ENCODE measurements at regions not wholly inside any gene's neighbourhood (a gene's known extent, or its start where the extent isn't known, plus 50 kb on each side); places are given as distances from the start of the nearest gene placed in this dataset.
"Not testable (repeated sequence)": the region's sequence is repeated elsewhere in the genome, so short reads cannot be mapped to it uniquely, and the experiment has no call there.

GRCh38 chr3:198147993-198148392, 188.0 kb downstream of the LMLN start:
- not testable (repeated sequence) for DNase-seq (ENCODE audit: low read depth)

DNA sequence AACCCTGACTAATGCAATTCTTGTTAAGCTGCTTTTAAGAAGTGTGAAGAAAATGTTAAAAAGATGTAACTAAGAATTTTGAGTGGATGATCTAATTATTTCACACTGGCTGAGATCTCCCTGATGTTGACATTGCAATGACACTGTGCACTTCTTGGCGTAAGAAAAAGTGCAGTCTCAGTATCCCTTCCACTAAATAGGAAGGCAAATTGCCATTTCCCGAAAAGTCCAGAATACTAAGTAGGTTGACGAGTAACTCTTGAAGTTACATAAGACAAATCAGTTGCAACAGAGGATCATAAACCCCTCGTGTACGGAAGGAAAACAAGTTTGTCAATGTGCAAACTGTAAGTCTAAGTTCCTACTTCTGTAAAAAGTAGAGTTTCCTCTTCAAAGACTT, 189.9 kb downstream of the LMLN start:
- not testable (repeated sequence) for DNase-seq (ENCODE audit: low read depth)

- not testable (repeated sequence) for DNase-seq (ENCODE audit: low read depth)
These were observed 191.8 kb downstream of the LMLN start for GRCh38 chr3:198151867-198152266.

DNA sequence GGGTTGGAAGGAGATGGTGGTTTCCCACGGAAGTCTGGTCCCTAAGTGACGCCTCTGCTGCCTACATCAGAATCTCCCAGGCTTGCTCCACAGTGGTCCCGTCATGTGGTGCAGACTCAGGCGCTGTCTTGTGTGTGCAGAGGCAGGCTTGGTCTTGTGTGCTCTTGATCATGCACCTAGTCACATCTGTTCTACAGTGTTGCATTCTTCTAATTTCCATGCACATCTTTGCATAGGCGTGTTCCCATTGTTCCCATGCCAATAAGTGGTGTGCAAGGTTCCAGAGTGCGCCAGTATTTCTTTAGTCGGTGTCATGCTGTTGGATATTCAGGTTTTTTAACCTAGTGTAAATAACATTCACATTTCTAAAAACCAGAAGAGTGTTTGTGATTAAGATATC, 195.8 kb downstream of the LMLN start:
- not testable (repeated sequence) for DNase-seq (ENCODE audit: low read depth)

DNA sequence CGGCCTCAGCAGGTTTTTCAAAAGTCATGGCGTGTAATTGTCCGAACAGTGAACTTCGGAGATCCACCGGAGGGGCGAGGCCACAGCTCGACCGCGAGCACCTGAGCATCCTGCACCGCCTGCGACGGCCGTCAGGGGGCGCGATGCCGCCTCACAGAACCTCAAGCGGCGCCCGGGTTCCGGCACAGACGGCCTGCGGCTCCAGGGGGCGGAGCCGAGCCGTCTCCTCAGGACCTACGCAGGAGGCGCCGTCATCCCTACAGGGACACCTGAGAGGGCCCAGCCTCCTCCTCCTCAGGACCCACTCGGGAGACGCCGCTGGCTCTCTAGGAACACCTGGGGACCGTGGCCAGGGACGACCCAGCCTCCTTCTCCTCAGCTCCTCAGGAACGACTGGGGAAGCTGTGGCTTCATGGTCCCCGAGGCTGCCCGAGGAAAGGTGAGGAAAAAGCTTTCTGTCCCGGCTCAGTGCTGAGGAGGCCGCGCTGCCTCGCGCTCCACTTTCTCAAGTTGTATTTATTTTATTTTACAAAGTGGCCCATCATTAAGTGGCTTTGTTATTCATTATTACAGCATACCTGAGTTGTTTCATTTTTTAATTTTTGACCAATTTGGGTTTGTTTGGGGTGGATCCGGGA, 197.3 kb downstream of the LMLN start:
- not testable (repeated sequence) for DNase-seq (ENCODE audit: low read depth)

- DNase-seq (ENCODE audit: low read depth): not testable (repeated sequence)
These were observed 198.0 kb downstream of the LMLN start for GRCh38 chr3:198158007-198158406.

- peak; percentile 39 for DNase-seq (ENCODE audit: low read depth)
These were observed 207.5 kb downstream of the LMLN start for GRCh38 chr3:198167339-198168039.

DNA sequence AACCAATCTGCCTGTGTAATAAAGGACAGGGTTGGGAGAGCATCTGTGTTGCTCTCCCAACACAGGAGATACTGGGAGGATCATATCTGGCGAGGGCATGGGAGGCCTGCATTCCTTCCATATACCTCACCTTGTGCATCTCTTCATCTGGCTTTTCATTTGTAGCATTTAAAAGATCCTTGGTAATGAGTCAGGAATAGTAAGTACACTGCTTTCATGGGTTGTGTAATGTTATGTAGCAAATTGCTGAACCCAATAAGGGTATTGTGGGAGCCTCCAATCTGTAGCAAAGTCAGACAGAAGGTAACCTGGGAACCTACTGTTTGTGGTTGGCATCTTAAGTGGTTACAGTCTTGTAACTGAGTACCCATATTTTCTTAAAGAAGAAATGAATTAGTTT, 210.8 kb downstream of the LMLN start:
- DNase-seq (ENCODE audit: low read depth): not testable (repeated sequence)

DNA sequence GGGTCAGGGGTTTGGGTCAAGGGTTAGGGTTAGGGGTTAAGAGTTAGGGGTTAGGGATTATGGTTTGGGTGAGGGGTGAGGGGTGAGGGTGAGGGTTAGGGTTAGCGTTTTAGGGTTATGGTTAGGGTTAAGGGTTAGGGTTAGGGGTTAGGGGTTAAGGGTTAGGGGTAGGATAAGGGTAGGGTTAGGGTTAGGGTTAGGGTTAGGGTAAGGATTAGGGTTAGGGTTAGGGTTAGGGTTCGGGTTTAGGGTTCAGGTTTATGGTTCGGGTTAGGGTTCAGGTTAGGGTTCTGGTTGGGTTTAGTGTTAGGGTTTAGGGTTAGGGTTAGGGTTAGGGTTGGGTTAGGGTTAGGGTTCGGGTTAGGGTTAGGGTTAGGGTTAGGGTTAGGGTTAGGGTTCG, 213.1 kb downstream of the LMLN start:
- not testable (repeated sequence) for DNase-seq (ENCODE audit: low read depth)

- DNase-seq (ENCODE audit: low read depth): not testable (repeated sequence)
These were observed 214.0 kb downstream of the LMLN start for GRCh38 chr3:198173929-198174574.

Data from stimulated activated CD8-positive, alpha-beta memory T cell treated with anti-CD3 and anti-CD28 coated beads, Interleukin-15, amount 100 ng/mL, for 1 hour (primary cell).